ENCODE measurements at regions not wholly inside any gene's neighbourhood (a gene's known extent, or its start where the extent isn't known, plus 50 kb on each side); places are given as distances from the start of the nearest gene placed in this dataset.

DNA sequence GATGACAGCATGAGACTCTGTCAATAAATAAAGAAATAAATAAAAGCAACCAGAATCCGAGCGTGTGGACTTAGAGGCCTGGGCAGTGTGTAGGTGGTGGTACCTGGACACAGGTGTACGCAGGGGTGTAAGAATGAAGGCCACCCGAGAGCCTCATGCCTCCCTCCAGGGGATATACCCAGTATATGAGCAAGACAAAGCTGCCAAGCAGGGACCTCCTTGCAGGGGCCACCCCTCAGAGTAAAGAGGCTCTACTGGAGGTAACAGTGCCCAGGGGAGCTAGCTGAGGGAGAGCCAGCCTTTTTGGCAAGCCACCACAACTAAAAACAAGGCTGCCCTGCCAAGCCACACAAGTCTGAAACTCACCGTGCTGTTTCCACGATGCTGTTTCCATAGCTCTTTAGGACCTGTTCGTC lies 179.2 kb upstream of the RAB4A start:
- no peak overlapping the region for H3K27ac ChIP-seq
- TF ChIP-seq, protein P1, sequence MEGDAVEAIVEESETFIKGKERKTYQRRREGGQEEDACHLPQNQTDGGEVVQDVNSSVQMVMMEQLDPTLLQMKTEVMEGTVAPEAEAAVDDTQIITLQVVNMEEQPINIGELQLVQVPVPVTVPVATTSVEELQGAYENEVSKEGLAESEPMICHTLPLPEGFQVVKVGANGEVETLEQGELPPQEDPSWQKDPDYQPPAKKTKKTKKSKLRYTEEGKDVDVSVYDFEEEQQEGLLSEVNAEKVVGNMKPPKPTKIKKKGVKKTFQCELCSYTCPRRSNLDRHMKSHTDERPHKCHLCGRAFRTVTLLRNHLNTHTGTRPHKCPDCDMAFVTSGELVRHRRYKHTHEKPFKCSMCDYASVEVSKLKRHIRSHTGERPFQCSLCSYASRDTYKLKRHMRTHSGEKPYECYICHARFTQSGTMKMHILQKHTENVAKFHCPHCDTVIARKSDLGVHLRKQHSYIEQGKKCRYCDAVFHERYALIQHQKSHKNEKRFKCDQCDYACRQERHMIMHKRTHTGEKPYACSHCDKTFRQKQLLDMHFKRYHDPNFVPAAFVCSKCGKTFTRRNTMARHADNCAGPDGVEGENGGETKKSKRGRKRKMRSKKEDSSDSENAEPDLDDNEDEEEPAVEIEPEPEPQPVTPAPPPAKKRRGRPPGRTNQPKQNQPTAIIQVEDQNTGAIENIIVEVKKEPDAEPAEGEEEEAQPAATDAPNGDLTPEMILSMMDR (conservative IDR thresholded peaks at IDR 0.05) = no peak
- no peak for TF ChIP-seq ZFX (IDR thresholded peaks at IDR 0.05)

- TF ChIP-seq, protein P1 (conservative IDR thresholded peaks at IDR 0.05) = no peak
- no peak for TF ChIP-seq ZFX (IDR thresholded peaks at IDR 0.05)
- H3K27ac ChIP-seq = peak overlapping the region; percentile 37
Measured at GRCh38 chr1:229092377-229093237, 178.3 kb upstream of the RAB4A start.

- peak overlapping the region; percentile 37 for H3K27ac ChIP-seq
- TF ChIP-seq, protein P1 (conservative IDR thresholded peaks at IDR 0.05) = no peak
- TF ChIP-seq ZFX (IDR thresholded peaks at IDR 0.05) = no peak
Measured at GRCh38 chr1:229093238-229093540, 177.7 kb upstream of the RAB4A start.

- H3K27ac ChIP-seq = peak overlapping the region; percentile 16; the same call in 1 of the 2 replicates
- TF ChIP-seq, protein P1 (conservative IDR thresholded peaks at IDR 0.05) = no peak
- TF ChIP-seq ZFX (IDR thresholded peaks at IDR 0.05) = no peak
Measured at GRCh38 chr1:229093609-229094336, 177.1 kb upstream of the RAB4A start.

DNA sequence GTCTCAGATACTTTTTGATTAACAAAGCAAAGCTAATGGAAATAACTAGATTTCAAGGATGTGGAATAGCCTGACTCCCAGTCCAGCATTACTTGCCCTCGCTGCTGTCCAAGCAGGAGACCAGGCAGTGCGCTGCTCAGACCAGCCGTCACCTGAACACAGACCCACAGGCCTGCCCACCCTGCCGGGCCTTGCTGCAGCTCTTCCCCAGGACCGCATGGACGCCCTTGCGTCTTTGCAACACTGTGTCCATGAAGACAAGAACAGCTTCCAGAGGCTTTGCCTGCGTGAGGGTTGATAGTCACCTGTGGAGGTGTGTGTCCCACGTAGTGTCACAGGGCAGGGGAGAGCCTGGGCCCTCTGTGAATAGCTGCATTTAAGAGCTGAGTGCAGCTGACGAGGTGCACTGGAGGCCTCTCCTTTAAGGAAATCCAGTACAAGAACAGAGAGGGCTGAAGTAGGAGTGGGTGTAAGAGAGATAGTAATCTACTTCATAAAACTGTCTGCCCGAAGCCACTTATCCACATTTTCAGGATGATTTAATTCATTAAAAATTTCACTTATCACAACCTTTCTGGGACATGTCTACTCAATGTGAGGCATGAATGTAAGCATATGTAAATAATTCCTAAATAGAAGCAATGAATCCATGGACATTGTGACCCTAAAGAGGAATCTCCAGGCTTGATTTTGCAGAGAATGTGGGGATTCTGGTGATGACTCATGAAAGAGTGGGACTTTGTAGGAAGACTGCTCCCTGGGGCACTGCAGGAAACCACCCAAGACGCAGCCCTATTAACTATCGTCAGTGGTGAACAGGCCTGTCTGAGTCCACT lies 176.2 kb upstream of the RAB4A start:
- TF ChIP-seq, protein P1 (conservative IDR thresholded peaks at IDR 0.05) = no peak
- TF ChIP-seq ZFX (IDR thresholded peaks at IDR 0.05) = no peak
- no peak overlapping the region for H3K27ac ChIP-seq

- H3K27ac ChIP-seq = no peak overlapping the region
Measured at GRCh38 chr1:229095325-229095724, 175.6 kb upstream of the RAB4A start.

More at GRCh38 chr1:229095325-229095724, 175.6 kb upstream of the RAB4A start:
- TF ChIP-seq ZFX (IDR thresholded peaks at IDR 0.05) = no peak
- TF ChIP-seq, protein P1 (conservative IDR thresholded peaks at IDR 0.05) = no peak

Measured in C4-2B (cell line).